OCI-LY3 (cell line): ENCODE measurements at regions not wholly inside any gene's neighbourhood (a gene's known extent, or its start where the extent isn't known, plus 50 kb on each side); places are given as distances from the start of the nearest gene placed in this dataset.

Experiments
- CTCF ChIP-seq: fragments of 200-600, 300-600 bp; sonication (generic); IDR thresholded peaks from 2 replicates; pipeline ENCODE4 v1.5.1; 2014; ENCODE audit warnings: antibody characterized with exemption, low read length, low read depth
- EZH2phosphoT487 ChIP-seq: fragments of 200-600 bp; shearing (Covaris generic); IDR thresholded peaks from 2 replicates; pipeline ENCODE4 v1.6.1; 2018; ENCODE audit warnings: antibody characterized with exemption, mixed run types, low read depth

- peak; percentile 57 for TF ChIP-seq CTCF
- no peak for TF ChIP-seq EZH2phosphoT487
Measured at GRCh38 chr2:145919477-145919876, 1399.6 kb upstream of the ZEB2 start.
